Spleen (tissue), 7 donors: ENCODE measurements at regions not wholly inside any gene's neighbourhood (a gene's known extent, or its start where the extent isn't known, plus 50 kb on each side); places are given as distances from the start of the nearest gene placed in this dataset.

Source experiments
- CTCF ChIP-seq, 11 experiments: fragments of 200-600 bp in 7 of 11; fragments of 450-650 bp in 4 of 11; sonication (generic) in 4 of 11; IDR thresholded peaks in 8 of 11; conservative IDR thresholded peaks in 3 of 11; 1 replicate in 7 of 11; 2 replicates in 4 of 11; pipeline versions ENCODE4 v1.4.0 to v1.8.0; 2016 to 2021; ENCODE audit warnings: antibody characterized with exemption in 11 of 11, inconsistent platforms in 4 of 11, mild to moderate bottlenecking in 1 of 11
- POLR2AphosphoS5 ChIP-seq, 3 donors: sonication (generic); formaldehyde crosslinking; IDR thresholded peaks; one replicate each; pipeline ENCODE4 v1.5.1; 2017; ENCODE audit warnings: antibody characterized with exemption in 3 of 3
- donor health status: DM: no; HTN: no; CAD: no; lungs with moderate emphysema.
- donor health status: DM: no; HTN: no; CAD: no.
- donor health status: DM: no; HTN: no; CAD: no.

GRCh38 chr11:119473901-119474681, 51.1 kb upstream of the THY1 start:
- no peak for TF ChIP-seq CTCF (IDR thresholded peaks at IDR 0.05 in 8 of 11, conservative IDR thresholded peaks at IDR 0.05 in 3 of 11)
- TF ChIP-seq POLR2AphosphoS5 (IDR thresholded peaks at IDR 0.05), result no peak
